ENCODE measurements at regions not wholly inside any gene's neighbourhood (a gene's known extent, or its start where the extent isn't known, plus 50 kb on each side); places are given as distances from the start of the nearest gene placed in this dataset.

- Histone ChIP-seq H2BK5ac (ENCODE audit: insufficient read length, low read length) (no peak overlapping the region), H3K18ac (ENCODE audit: insufficient read length, low read depth, low read length) (no peak overlapping the region), H3K23ac (ENCODE audit: insufficient read length, low read depth, low read length) (no peak overlapping the region), H2AFZ (ENCODE audit: low read length) (no peak overlapping the region), H4K8ac (replicated peaks; ENCODE audit: insufficient read length, low read depth, low read length) (no peak overlapping the region), H2AK5ac (ENCODE audit: insufficient read length, low read length) (no peak overlapping the region), H3K4me2 (ENCODE audit: insufficient read depth, insufficient read length, low read length) (no peak overlapping the region), H3K4ac (ENCODE audit: low read depth, low read length) (no peak overlapping the region), H3K27ac (ENCODE audit: insufficient read length, low read depth, low read length) (no peak overlapping the region), H4K20me1 (ENCODE audit: control insufficient read depth, insufficient read depth, insufficient read length) (no peaks in the 10 kb centered on the region), H2BK120ac (ENCODE audit: low read depth, low read length, poor library complexity, severe bottlenecking) (no peak overlapping the region), H3K27me3 (ENCODE audit: insufficient read depth, low read length) (no peaks in the 10 kb centered on the region), H4K5ac (ENCODE audit: insufficient read length, low read depth, low read length) (no peak overlapping the region), H2BK12ac (ENCODE audit: insufficient read length, low read depth, low read length) (no peak overlapping the region), H3K4me1 (ENCODE audit: insufficient read depth, low read length) (no peaks in the 10 kb centered on the region), H2BK20ac (ENCODE audit: low read depth, low read length, poor library complexity, severe bottlenecking) (no peak overlapping the region), H3K79me1 (ENCODE audit: insufficient read depth, low read depth, low read length, poor library complexity, severe bottlenecking) (no peaks in the 10 kb centered on the region), H3K9me3 (ENCODE audit: control insufficient read depth, low read depth, low read length) (peaks cover 39% of the 10 kb centered on the region), H4K91ac (ENCODE audit: insufficient read length, low read depth, low read length) (no peak overlapping the region), H3K14ac (ENCODE audit: insufficient read depth, low read length) (no peak overlapping the region), H3T11ph (ENCODE audit: low read length) (no peak overlapping the region), H3K23me2 (ENCODE audit: insufficient read length, low read depth, low read length, poor library complexity, severe bottlenecking) (no peaks in the 10 kb centered on the region), H3K9ac (ENCODE audit: extremely low read depth, insufficient read length, low read length) (no peak overlapping the region), H3K56ac (ENCODE audit: insufficient read length, low read depth, low read length) (no peak overlapping the region), H3K79me2 (ENCODE audit: insufficient read depth, low read length) (no peaks in the 10 kb centered on the region), H2BK15ac (ENCODE audit: low read depth, low read length) (no peak overlapping the region)
- Mint-ChIP-seq H3K4me3 (no peak overlapping the region), H3K27ac (no peak overlapping the region), H3K27me3 (ENCODE audit: low read depth) (no peaks in the 10 kb centered on the region; the same call in 1 of the 2 replicates), H3K4me1 (no peaks in the 10 kb centered on the region; a peak in 1 of 4 replicates), H3K9me3 (peaks cover 82 to 88% of the 10 kb centered on the region in 2 experiments), H3K36me3 (ENCODE audit: insufficient read depth in 1 of 3, low read depth in 3 of 3) (peaks cover 5 to 22% (median 17%) of the 10 kb centered on the region in 3 experiments; a peak in 6 of 7 replicates)
- TF ChIP-seq CTCF (conservative IDR thresholded peaks at IDR 0.05): no peak
- no CpG with 5 or more reads among the region's 6 CpGs for WGBS (ENCODE audit: extremely low coverage, insufficient read length, low lambda C conversion rate)
- no peak for DNase-seq
These were observed 59.9 kb upstream of the ZNF85 start for GRCh38 chr19:20863176-20863575.

Measured in H9 (cell line).